Activated CD4-positive, alpha-beta T cell treated with anti-CD3 and anti-CD28 coated beads, Interleukin-2, amount 10 ng/mL, durations not matched to agents 7 days and 5 days (primary cell): ENCODE measurements at regions not wholly inside any gene's neighbourhood (a gene's known extent, or its start where the extent isn't known, plus 50 kb on each side); places are given as distances from the start of the nearest gene placed in this dataset.
"Not testable (repeated sequence)": the region's sequence is repeated elsewhere in the genome, so short reads cannot be mapped to it uniquely, and the experiment has no call there.

Source experiments
- CTCF ChIA-PET: fragments of 350-600 bp; sonication (Branson Sonifier 250); formaldehyde crosslinking; loops from one replicate; lab custom pipeline; 2021; ENCODE audit warnings: antibody characterized with exemption; lab: Charles Lee
- POLR2A ChIA-PET: fragments of 350-600 bp; sonication (Branson Sonifier 250); formaldehyde crosslinking; loops from one replicate; lab custom pipeline; 2021; ENCODE audit warnings: antibody characterized with exemption; lab: Charles Lee
- DNase-seq: peaks from one replicate; pipeline ENCODE4 v3.0.0-alpha.2; 2020
- H3K27ac Mint-ChIP-seq: one replicate; pipeline ENCODE4 v1.8.0; 2021; ENCODE audit warnings: mild to moderate bottlenecking, moderate library complexity, mixed read lengths
- H3K27me3 Mint-ChIP-seq: one replicate; pipeline ENCODE4 v1.8.0; 2021; ENCODE audit warnings: mixed read lengths
- H3K36me3 Mint-ChIP-seq: one replicate; pipeline ENCODE4 v1.8.0; 2021; ENCODE audit warnings: low read depth, mixed read lengths
- H3K4me1 Mint-ChIP-seq: one replicate; pipeline ENCODE4 v1.8.0; 2021; ENCODE audit warnings: mixed read lengths
- H3K4me3 Mint-ChIP-seq: one replicate; pipeline ENCODE4 v1.8.0; 2021; ENCODE audit warnings: mild to moderate bottlenecking, moderate library complexity, mixed read lengths
- H3K9me3 Mint-ChIP-seq: one replicate; pipeline ENCODE4 v1.8.0; 2021; ENCODE audit warnings: mixed read lengths

GRCh38 chr7:116395141-116395791 is 104.3 kb upstream of the CAV2 start:
- no peak overlapping the region for H3K4me3 Mint-ChIP-seq
- ChIA-PET POLR2A (no interaction called here), CTCF (no interaction called here)
- no peaks in the 10 kb centered on the region for H3K4me1 Mint-ChIP-seq
- H3K36me3 Mint-ChIP-seq: no peaks in the 10 kb centered on the region
- peaks cover 4% of the 10 kb centered on the region for H3K27me3 Mint-ChIP-seq
- H3K27ac Mint-ChIP-seq: no peak overlapping the region
- no peak for DNase-seq
- H3K9me3 Mint-ChIP-seq: no peaks in the 10 kb centered on the region

GRCh38 chr7:116398672-116399071 is 100.9 kb upstream of the CAV2 start:
- Mint-ChIP-seq H3K9me3 (no peaks in the 10 kb centered on the region), H3K4me3 (no peak overlapping the region), H3K27ac (no peak overlapping the region), H3K4me1 (no peaks in the 10 kb centered on the region), H3K27me3 (peaks cover 9% of the 10 kb centered on the region), H3K36me3 (no peaks in the 10 kb centered on the region)
- ChIA-PET CTCF (no interaction called here), POLR2A (no interaction called here)
- no peak for DNase-seq

- Mint-ChIP-seq H3K4me1 (no peaks in the 10 kb centered on the region), H3K36me3 (no peaks in the 10 kb centered on the region), H3K27ac (no peak overlapping the region), H3K27me3 (peaks cover 13% of the 10 kb centered on the region), H3K9me3 (no peaks in the 10 kb centered on the region), H3K4me3 (no peak overlapping the region)
- POLR2A ChIA-PET: no interaction called here
- no peak for DNase-seq
- CTCF ChIA-PET: no interaction called here
These were observed 99.7 kb upstream of the CAV2 start for GRCh38 chr7:116399819-116400218.

GRCh38 chr7:116400522-116400921 is 99.0 kb upstream of the CAV2 start:
- POLR2A ChIA-PET: no interaction called here
- no peaks in the 10 kb centered on the region for H3K4me1 Mint-ChIP-seq
- no peaks in the 10 kb centered on the region for H3K36me3 Mint-ChIP-seq
- no peaks in the 10 kb centered on the region for H3K9me3 Mint-ChIP-seq
- H3K4me3 Mint-ChIP-seq: no peak overlapping the region
- H3K27ac Mint-ChIP-seq: no peak overlapping the region
- CTCF ChIA-PET: no interaction called here
- H3K27me3 Mint-ChIP-seq: peaks cover 13% of the 10 kb centered on the region
- no peak for DNase-seq

GRCh38 chr7:116401711-116402110 is 97.8 kb upstream of the CAV2 start:
- peaks cover 13% of the 10 kb centered on the region for H3K27me3 Mint-ChIP-seq
- CTCF ChIA-PET: no interaction called here
- no peaks in the 10 kb centered on the region for H3K9me3 Mint-ChIP-seq
- DNase-seq: no peak
- POLR2A ChIA-PET: no interaction called here
- H3K4me3 Mint-ChIP-seq: no peak overlapping the region
- H3K27ac Mint-ChIP-seq: no peak overlapping the region
- H3K36me3 Mint-ChIP-seq: no peaks in the 10 kb centered on the region
- no peaks in the 10 kb centered on the region for H3K4me1 Mint-ChIP-seq

GRCh38 chr7:116403265-116403664 is 96.3 kb upstream of the CAV2 start:
- Mint-ChIP-seq H3K9me3 (no peaks in the 10 kb centered on the region), H3K36me3 (no peaks in the 10 kb centered on the region), H3K4me1 (no peaks in the 10 kb centered on the region), H3K27ac (no peak overlapping the region), H3K4me3 (no peak overlapping the region), H3K27me3 (peaks cover 15% of the 10 kb centered on the region)
- POLR2A ChIA-PET: no interaction called here
- CTCF ChIA-PET: no interaction called here
- no peak for DNase-seq

- H3K36me3 Mint-ChIP-seq: no peaks in the 10 kb centered on the region
- H3K4me3 Mint-ChIP-seq: no peak overlapping the region
- peaks cover 15% of the 10 kb centered on the region for H3K27me3 Mint-ChIP-seq
- DNase-seq: no peak
- H3K4me1 Mint-ChIP-seq: no peaks in the 10 kb centered on the region
- ChIA-PET CTCF (no interaction called here), POLR2A (no interaction called here)
- H3K27ac Mint-ChIP-seq: no peak overlapping the region
- H3K9me3 Mint-ChIP-seq: no peaks in the 10 kb centered on the region
These were observed 95.1 kb upstream of the CAV2 start for GRCh38 chr7:116404389-116404788.

GRCh38 chr7:116405810-116406209 is 93.7 kb upstream of the CAV2 start:
- H3K36me3 Mint-ChIP-seq: no peaks in the 10 kb centered on the region
- no peaks in the 10 kb centered on the region for H3K9me3 Mint-ChIP-seq
- ChIA-PET POLR2A (no interaction called here), CTCF (no interaction called here)
- H3K4me1 Mint-ChIP-seq: no peaks in the 10 kb centered on the region
- DNase-seq: no peak
- no peak overlapping the region for H3K27ac Mint-ChIP-seq
- peaks cover 15% of the 10 kb centered on the region for H3K27me3 Mint-ChIP-seq
- H3K4me3 Mint-ChIP-seq: no peak overlapping the region

- ChIA-PET POLR2A (no interaction called here), CTCF (no interaction called here)
- no peaks in the 10 kb centered on the region for H3K36me3 Mint-ChIP-seq
These were observed 92.4 kb upstream of the CAV2 start for GRCh38 chr7:116407165-116407564.

GRCh38 chr7:116408166-116408565 is 91.4 kb upstream of the CAV2 start:
- POLR2A ChIA-PET: no interaction called here
- Mint-ChIP-seq H3K27me3 (peaks cover 9% of the 10 kb centered on the region), H3K9me3 (no peaks in the 10 kb centered on the region), H3K4me3 (no peak overlapping the region), H3K27ac (no peak overlapping the region), H3K4me1 (no peaks in the 10 kb centered on the region), H3K36me3 (no peaks in the 10 kb centered on the region)
- no peak for DNase-seq
- CTCF ChIA-PET: no interaction called here

More at GRCh38 chr7:116407165-116407564, 92.4 kb upstream of the CAV2 start:
- Mint-ChIP-seq H3K27ac (no peak overlapping the region), H3K9me3 (no peaks in the 10 kb centered on the region), H3K27me3 (peaks cover 12% of the 10 kb centered on the region), H3K4me1 (no peaks in the 10 kb centered on the region), H3K4me3 (no peak overlapping the region)
- DNase-seq: no peak

GRCh38 chr7:116408831-116409453 is 90.6 kb upstream of the CAV2 start:
- CTCF ChIA-PET, H3K4me3 Mint-ChIP-seq, H3K27me3 Mint-ChIP-seq, H3K36me3 Mint-ChIP-seq, H3K27ac Mint-ChIP-seq, DNase-seq, H3K4me1 Mint-ChIP-seq, POLR2A ChIA-PET, H3K9me3 Mint-ChIP-seq: not testable (repeated sequence)

- POLR2A ChIA-PET, H3K4me3 Mint-ChIP-seq, H3K27ac Mint-ChIP-seq, DNase-seq, H3K36me3 Mint-ChIP-seq, H3K9me3 Mint-ChIP-seq, H3K4me1 Mint-ChIP-seq, H3K27me3 Mint-ChIP-seq, CTCF ChIA-PET: not testable (repeated sequence)
These were observed 88.8 kb upstream of the CAV2 start for GRCh38 chr7:116410694-116411093.

GRCh38 chr7:116417593-116418345 is 81.8 kb upstream of the CAV2 start:
- no peaks in the 10 kb centered on the region for H3K4me1 Mint-ChIP-seq
- no peak overlapping the region for H3K4me3 Mint-ChIP-seq
- H3K27me3 Mint-ChIP-seq: no peaks in the 10 kb centered on the region
- no peaks in the 10 kb centered on the region for H3K9me3 Mint-ChIP-seq
- no peaks in the 10 kb centered on the region for H3K36me3 Mint-ChIP-seq
- DNase-seq: no peak
- no peak overlapping the region for H3K27ac Mint-ChIP-seq
- ChIA-PET POLR2A (no interaction called here), CTCF (no interaction called here)
